ENCODE measurements at regions not wholly inside any gene's neighbourhood (a gene's known extent, or its start where the extent isn't known, plus 50 kb on each side); places are given as distances from the start of the nearest gene placed in this dataset.
"Not testable (repeated sequence)": the region's sequence is repeated elsewhere in the genome, so short reads cannot be mapped to it uniquely, and the experiment has no call there.

GRCh38 chr2:133976659-133977058 is 277.2 kb upstream of the MGAT5 start:
- DNase-seq = no peak

GRCh38 chr2:133977405-133977804 is 276.5 kb upstream of the MGAT5 start:
- DNase-seq = no peak
- Mint-ChIP-seq H3K4me1 (ENCODE audit: low read depth) (no peaks in the 10 kb centered on the region), H3K9me3 (no peaks in the 10 kb centered on the region), H3K4me3 (no peak overlapping the region), H3K36me3 (ENCODE audit: insufficient read depth) (no peaks in the 10 kb centered on the region), H3K27me3 (ENCODE audit: low read depth) (peaks cover 3% of the 10 kb centered on the region)
- ATAC-seq = no peak

More at GRCh38 chr2:133976659-133977058, 277.2 kb upstream of the MGAT5 start:
- no peak overlapping the region for H3K4me3 Mint-ChIP-seq
- no peaks in the 10 kb centered on the region for H3K36me3 Mint-ChIP-seq (ENCODE audit: insufficient read depth)
- H3K27me3 Mint-ChIP-seq (ENCODE audit: low read depth) = peaks cover 3% of the 10 kb centered on the region
- H3K4me1 Mint-ChIP-seq (ENCODE audit: low read depth) = no peaks in the 10 kb centered on the region
- H3K9me3 Mint-ChIP-seq = no peaks in the 10 kb centered on the region
- no peak for ATAC-seq

GRCh38 chr2:133982256-133982655 is 271.6 kb upstream of the MGAT5 start:
- no peaks in the 10 kb centered on the region for H3K4me1 Mint-ChIP-seq (ENCODE audit: low read depth)
- no peaks in the 10 kb centered on the region for H3K36me3 Mint-ChIP-seq (ENCODE audit: insufficient read depth)
- H3K9me3 Mint-ChIP-seq = no peaks in the 10 kb centered on the region
- DNase-seq = no peak
- no peak for ATAC-seq
- H3K27me3 Mint-ChIP-seq (ENCODE audit: low read depth) = no peaks in the 10 kb centered on the region
- H3K4me3 Mint-ChIP-seq = no peak overlapping the region

GRCh38 chr2:133985563-133985962 is 268.3 kb upstream of the MGAT5 start:
- ATAC-seq (no peak), DNase-seq (no peak)
- no peaks in the 10 kb centered on the region for H3K9me3 Mint-ChIP-seq
- no peaks in the 10 kb centered on the region for H3K4me1 Mint-ChIP-seq (ENCODE audit: low read depth)
- no peak overlapping the region for H3K4me3 Mint-ChIP-seq
- peaks cover 8% of the 10 kb centered on the region for H3K27me3 Mint-ChIP-seq (ENCODE audit: low read depth)
- H3K36me3 Mint-ChIP-seq (ENCODE audit: insufficient read depth) = no peaks in the 10 kb centered on the region

- H3K36me3 Mint-ChIP-seq (ENCODE audit: insufficient read depth) = no peaks in the 10 kb centered on the region
- H3K4me1 Mint-ChIP-seq (ENCODE audit: low read depth) = no peaks in the 10 kb centered on the region
- H3K9me3 Mint-ChIP-seq = no peaks in the 10 kb centered on the region
- DNase-seq = no peak
- ATAC-seq = no peak
- H3K27me3 Mint-ChIP-seq (ENCODE audit: low read depth) = peaks cover 8% of the 10 kb centered on the region
- H3K4me3 Mint-ChIP-seq = no peak overlapping the region
Measured at GRCh38 chr2:133986081-133986837, 267.6 kb upstream of the MGAT5 start.

GRCh38 chr2:133986881-133987795 is 266.7 kb upstream of the MGAT5 start:
- H3K4me1 Mint-ChIP-seq (ENCODE audit: low read depth) = no peaks in the 10 kb centered on the region
- H3K9me3 Mint-ChIP-seq = no peaks in the 10 kb centered on the region
- no peak overlapping the region for H3K4me3 Mint-ChIP-seq
- no peaks in the 10 kb centered on the region for H3K36me3 Mint-ChIP-seq (ENCODE audit: insufficient read depth)
- peaks cover 8% of the 10 kb centered on the region for H3K27me3 Mint-ChIP-seq (ENCODE audit: low read depth)
- ATAC-seq (no peak), DNase-seq (no peak)

GRCh38 chr2:133988316-133988891 is 265.5 kb upstream of the MGAT5 start:
- DNase-seq (no peak), ATAC-seq (no peak)
- Mint-ChIP-seq H3K27me3 (ENCODE audit: low read depth) (peaks cover 8% of the 10 kb centered on the region), H3K9me3 (no peaks in the 10 kb centered on the region), H3K4me3 (no peak overlapping the region), H3K36me3 (ENCODE audit: insufficient read depth) (no peaks in the 10 kb centered on the region), H3K4me1 (ENCODE audit: low read depth) (no peaks in the 10 kb centered on the region)

- no peak for ATAC-seq
- no peak for DNase-seq
- H3K4me3 Mint-ChIP-seq = no peak overlapping the region
- no peaks in the 10 kb centered on the region for H3K4me1 Mint-ChIP-seq (ENCODE audit: low read depth)
- H3K9me3 Mint-ChIP-seq = no peaks in the 10 kb centered on the region
- H3K36me3 Mint-ChIP-seq (ENCODE audit: insufficient read depth) = no peaks in the 10 kb centered on the region
- peaks cover 10% of the 10 kb centered on the region for H3K27me3 Mint-ChIP-seq (ENCODE audit: low read depth)
Measured at GRCh38 chr2:133991606-133992168, 262.2 kb upstream of the MGAT5 start.

- H3K9me3 Mint-ChIP-seq = no peaks in the 10 kb centered on the region
- H3K36me3 Mint-ChIP-seq (ENCODE audit: insufficient read depth) = no peaks in the 10 kb centered on the region
- no peak overlapping the region for H3K4me3 Mint-ChIP-seq
- DNase-seq = no peak
- no peak for ATAC-seq
- peaks cover 12% of the 10 kb centered on the region for H3K27me3 Mint-ChIP-seq (ENCODE audit: low read depth)
- no peaks in the 10 kb centered on the region for H3K4me1 Mint-ChIP-seq (ENCODE audit: low read depth)
Measured at GRCh38 chr2:133992454-133992853, 261.4 kb upstream of the MGAT5 start.

- Mint-ChIP-seq H3K27me3 (ENCODE audit: low read depth) (peaks cover 8% of the 10 kb centered on the region), H3K36me3 (ENCODE audit: insufficient read depth) (no peaks in the 10 kb centered on the region), H3K9me3 (peaks cover 3% of the 10 kb centered on the region), H3K4me1 (ENCODE audit: low read depth) (no peaks in the 10 kb centered on the region), H3K4me3 (no peak overlapping the region)
- DNase-seq = no peak
- no peak for ATAC-seq
Measured at GRCh38 chr2:133993160-133993559, 260.7 kb upstream of the MGAT5 start.

- peaks cover 14% of the 10 kb centered on the region for H3K27me3 Mint-ChIP-seq (ENCODE audit: low read depth)
- H3K4me3 Mint-ChIP-seq; DNase-seq; H3K9me3 Mint-ChIP-seq; H3K36me3 Mint-ChIP-seq (ENCODE audit: insufficient read depth); ATAC-seq; H3K4me1 Mint-ChIP-seq (ENCODE audit: low read depth): not testable (repeated sequence)
Measured at GRCh38 chr2:133998726-133999125, 255.1 kb upstream of the MGAT5 start.

GRCh38 chr2:134002391-134002790 is 251.5 kb upstream of the MGAT5 start:
- DNase-seq (no peak), ATAC-seq (no peak)
- peaks cover 19% of the 10 kb centered on the region for H3K27me3 Mint-ChIP-seq (ENCODE audit: low read depth)
- no peak overlapping the region for H3K4me3 Mint-ChIP-seq
- no peaks in the 10 kb centered on the region for H3K4me1 Mint-ChIP-seq (ENCODE audit: low read depth)
- peaks cover 3% of the 10 kb centered on the region for H3K9me3 Mint-ChIP-seq
- H3K36me3 Mint-ChIP-seq (ENCODE audit: insufficient read depth) = no peaks in the 10 kb centered on the region

GRCh38 chr2:134002921-134003320 is 251.0 kb upstream of the MGAT5 start:
- Mint-ChIP-seq H3K27me3 (ENCODE audit: low read depth) (peaks cover 19% of the 10 kb centered on the region), H3K36me3 (ENCODE audit: insufficient read depth) (no peaks in the 10 kb centered on the region), H3K4me1 (ENCODE audit: low read depth) (no peaks in the 10 kb centered on the region), H3K9me3 (peaks cover under 1% of the 10 kb centered on the region), H3K4me3 (no peak overlapping the region)
- no peak for ATAC-seq
- DNase-seq = no peak

- H3K36me3 Mint-ChIP-seq (ENCODE audit: insufficient read depth) = no peaks in the 10 kb centered on the region
- no peak for ATAC-seq
Measured at GRCh38 chr2:134004467-134004866, 249.4 kb upstream of the MGAT5 start.

More at GRCh38 chr2:134004467-134004866, 249.4 kb upstream of the MGAT5 start:
- Mint-ChIP-seq H3K27me3 (ENCODE audit: low read depth) (peaks cover 18% of the 10 kb centered on the region), H3K4me1 (ENCODE audit: low read depth) (no peaks in the 10 kb centered on the region), H3K4me3 (no peak overlapping the region), H3K9me3 (no peaks in the 10 kb centered on the region)
- no peak for DNase-seq

All from activated T-cell treated with anti-CD3 and anti-CD28 coated beads, Interleukin-2, amount 50 U/mL, for 4 hours (primary cell).